NOMO-1 treated with dmso at 0.1 percent for 144 hours (cell line): ENCODE measurements at regions not wholly inside any gene's neighbourhood (a gene's known extent, or its start where the extent isn't known, plus 50 kb on each side); places are given as distances from the start of the nearest gene placed in this dataset.

Experiments
- DNase-seq: peaks from one replicate; lab custom pipeline; 2025; ENCODE audit not compliant: unreplicated experiment; lab: John Stamatoyannopoulos, UW

- DNase-seq = no peak
Observed at GRCh38 chr1:5575396-5575940, 416.8 kb downstream of the NPHP4 start.

GRCh38 chr1:5574641-5575040 is 417.6 kb downstream of the NPHP4 start:
- no peak for DNase-seq

- no peak for DNase-seq
Observed at GRCh38 chr1:5572794-5573193, 419.4 kb downstream of the NPHP4 start.

GRCh38 chr1:5571861-5572401 is 420.3 kb downstream of the NPHP4 start:
- DNase-seq = no peak

- no peak for DNase-seq
Observed at GRCh38 chr1:5571438-5571837, 420.8 kb downstream of the NPHP4 start.

- DNase-seq = no peak
Observed at GRCh38 chr1:5570931-5571330, 421.3 kb downstream of the NPHP4 start.

GRCh38 chr1:5568321-5568720 is 423.9 kb downstream of the NPHP4 start:
- no peak for DNase-seq

- DNase-seq = no peak
Observed at GRCh38 chr1:5567839-5568238, 424.4 kb downstream of the NPHP4 start.

- no peak for DNase-seq
Observed at GRCh38 chr1:5566924-5567323, 425.3 kb downstream of the NPHP4 start.

- no peak for DNase-seq
Observed at GRCh38 chr1:5565281-5566125, 426.7 kb downstream of the NPHP4 start.

- no peak for DNase-seq
Observed at GRCh38 chr1:5564578-5565257, 427.5 kb downstream of the NPHP4 start.

GRCh38 chr1:5563861-5564577 is 428.2 kb downstream of the NPHP4 start:
- no peak for DNase-seq

- DNase-seq = no peak
Observed at GRCh38 chr1:5562769-5563168, 429.5 kb downstream of the NPHP4 start.

- DNase-seq = no peak
Observed at GRCh38 chr1:5562331-5562730, 429.9 kb downstream of the NPHP4 start.

- DNase-seq = no peak
Observed at GRCh38 chr1:5559078-5559477, 433.1 kb downstream of the NPHP4 start.

GRCh38 chr1:5555853-5556252 is 436.4 kb downstream of the NPHP4 start:
- no peak for DNase-seq

GRCh38 chr1:5554784-5555183 is 437.4 kb downstream of the NPHP4 start:
- no peak for DNase-seq

- DNase-seq = no peak
Observed at GRCh38 chr1:5554111-5554510, 438.1 kb downstream of the NPHP4 start.

GRCh38 chr1:5552787-5553484 is 439.3 kb downstream of the NPHP4 start:
- no peak for DNase-seq

GRCh38 chr1:5551274-5551975 is 440.8 kb downstream of the NPHP4 start:
- DNase-seq = no peak
